ENCODE measurements at regions not wholly inside any gene's neighbourhood (a gene's known extent, or its start where the extent isn't known, plus 50 kb on each side); places are given as distances from the start of the nearest gene placed in this dataset.
A peak's percentile ranks its signal among the peaks of the same experiment; 100 is the strongest.

DNA sequence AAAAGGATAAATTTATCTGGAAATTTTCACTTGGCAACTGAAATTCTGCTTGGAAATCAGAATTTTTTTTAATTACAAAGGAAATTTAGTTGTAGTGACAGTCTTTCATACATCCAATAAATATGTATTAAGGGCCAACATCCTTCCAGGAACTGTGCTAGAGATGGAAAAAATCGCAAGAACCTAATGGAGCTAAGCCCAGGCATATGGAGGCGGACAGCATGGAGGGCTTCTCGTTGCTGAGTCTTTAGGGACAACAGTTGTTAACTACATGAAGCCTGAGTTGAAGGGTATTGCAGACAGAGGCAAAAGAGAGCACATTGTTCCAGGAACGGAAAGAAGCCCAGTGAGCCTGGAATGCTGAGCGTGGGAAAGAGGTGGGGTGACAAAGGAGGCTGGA is 208.9 kb downstream of the IBTK start:
- no peaks in the 10 kb centered on the region for H3K36me3 ChIP-seq
- no peaks in the 10 kb centered on the region for H3K9me3 ChIP-seq
- 68% methylated on average over 5 of the region's 5 CpGs for WGBS, 2 donors (ENCODE audit: low coverage in 1 of 2)
- no peak overlapping the region for H3K27ac ChIP-seq
- H3K4me1 ChIP-seq, result peaks cover 0 to 5% (median 0%) of the 10 kb centered on the region in 3 donors
- TF ChIP-seq EP300 (IDR thresholded peaks at IDR 0.05) (no peak), POLR2A (IDR thresholded peaks at IDR 0.05) (no peak), POLR2AphosphoS5 (IDR thresholded peaks at IDR 0.05) (no peak)
- TF ChIP-seq, protein P1, sequence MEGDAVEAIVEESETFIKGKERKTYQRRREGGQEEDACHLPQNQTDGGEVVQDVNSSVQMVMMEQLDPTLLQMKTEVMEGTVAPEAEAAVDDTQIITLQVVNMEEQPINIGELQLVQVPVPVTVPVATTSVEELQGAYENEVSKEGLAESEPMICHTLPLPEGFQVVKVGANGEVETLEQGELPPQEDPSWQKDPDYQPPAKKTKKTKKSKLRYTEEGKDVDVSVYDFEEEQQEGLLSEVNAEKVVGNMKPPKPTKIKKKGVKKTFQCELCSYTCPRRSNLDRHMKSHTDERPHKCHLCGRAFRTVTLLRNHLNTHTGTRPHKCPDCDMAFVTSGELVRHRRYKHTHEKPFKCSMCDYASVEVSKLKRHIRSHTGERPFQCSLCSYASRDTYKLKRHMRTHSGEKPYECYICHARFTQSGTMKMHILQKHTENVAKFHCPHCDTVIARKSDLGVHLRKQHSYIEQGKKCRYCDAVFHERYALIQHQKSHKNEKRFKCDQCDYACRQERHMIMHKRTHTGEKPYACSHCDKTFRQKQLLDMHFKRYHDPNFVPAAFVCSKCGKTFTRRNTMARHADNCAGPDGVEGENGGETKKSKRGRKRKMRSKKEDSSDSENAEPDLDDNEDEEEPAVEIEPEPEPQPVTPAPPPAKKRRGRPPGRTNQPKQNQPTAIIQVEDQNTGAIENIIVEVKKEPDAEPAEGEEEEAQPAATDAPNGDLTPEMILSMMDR (IDR thresholded peaks at IDR 0.05), result no peak
- no peak overlapping the region for H3K4me3 ChIP-seq
- H3K27me3 ChIP-seq, result no peaks in the 10 kb centered on the region
- no peak for ATAC-seq

DNA sequence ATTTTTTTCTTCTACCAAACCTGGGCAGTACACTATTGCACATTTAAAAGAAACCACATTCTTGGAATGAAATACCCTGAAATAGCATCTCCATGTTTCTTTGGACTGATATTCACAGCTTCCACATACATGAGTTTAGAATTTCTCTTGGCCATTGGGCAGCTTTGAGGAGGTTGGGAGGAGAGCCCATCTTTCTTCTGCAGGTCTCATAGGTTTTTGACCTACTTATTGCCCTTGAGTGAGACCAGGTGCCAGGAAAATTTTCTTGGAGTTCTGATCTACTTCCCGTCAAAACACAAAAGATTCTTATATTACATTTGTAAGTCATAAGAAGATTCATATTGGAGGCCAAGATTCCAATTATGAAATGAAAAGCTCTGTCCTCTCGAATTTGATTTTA is 212.0 kb downstream of the IBTK start:
- no peaks in the 10 kb centered on the region for H3K27me3 ChIP-seq
- H3K9me3 ChIP-seq, result no peaks in the 10 kb centered on the region
- no peak overlapping the region for H3K27ac ChIP-seq
- WGBS, 2 donors (ENCODE audit: low coverage in 1 of 2), result 88 to 93% methylated on average over 1 to 2 of the region's 2 CpGs
- peaks cover 0 to 4% (median 0%) of the 10 kb centered on the region in 3 donors for H3K4me1 ChIP-seq
- no peaks in the 10 kb centered on the region for H3K36me3 ChIP-seq
- TF ChIP-seq EP300 (IDR thresholded peaks at IDR 0.05) (no peak), POLR2AphosphoS5 (IDR thresholded peaks at IDR 0.05) (no peak), POLR2A (IDR thresholded peaks at IDR 0.05) (no peak)
- TF ChIP-seq, protein P1 (IDR thresholded peaks at IDR 0.05), result no peak
- no peak for ATAC-seq
- H3K4me3 ChIP-seq, result no peak overlapping the region

DNA sequence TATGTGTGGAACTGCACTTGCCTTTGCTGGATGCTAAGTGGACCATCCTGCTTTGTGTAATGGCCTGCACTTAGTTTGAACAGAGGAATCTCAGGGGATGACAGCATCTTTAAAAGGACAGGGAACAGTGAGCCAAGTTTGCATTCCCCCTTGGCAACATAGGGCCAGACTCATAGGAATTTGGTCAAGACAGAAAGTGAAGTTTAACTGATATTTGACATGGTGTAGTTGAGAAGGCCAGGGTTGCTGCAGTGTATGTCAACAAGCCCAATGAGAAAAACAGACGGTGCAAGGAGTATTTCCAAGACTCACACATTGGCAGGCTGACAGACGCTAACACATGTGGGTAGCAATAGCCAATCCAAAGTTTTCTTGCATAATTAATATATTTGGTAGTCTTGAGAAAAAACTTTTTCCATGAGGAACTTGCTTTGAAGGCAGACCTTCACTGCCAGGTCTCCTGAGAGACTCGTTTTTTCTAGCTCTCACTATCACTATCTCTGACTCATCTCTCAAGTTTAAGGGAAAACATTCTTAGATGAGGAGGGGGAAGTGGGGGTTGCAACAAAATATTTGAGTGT is 213.8 kb downstream of the IBTK start:
- H3K4me3 ChIP-seq, result no peak overlapping the region
- WGBS, 2 donors (ENCODE audit: low coverage in 1 of 2), result 30 to 56% methylated on average over 3 of the region's 3 CpGs
- H3K27me3 ChIP-seq, result no peaks in the 10 kb centered on the region
- H3K27ac ChIP-seq, result no peak overlapping the region
- peak; percentile 74 for ATAC-seq
- no peaks in the 10 kb centered on the region for H3K36me3 ChIP-seq
- TF ChIP-seq, protein P1 (IDR thresholded peaks at IDR 0.05), result no peak
- no peak for TF ChIP-seq POLR2AphosphoS5 (IDR thresholded peaks at IDR 0.05)
- no peaks in the 10 kb centered on the region for H3K4me1 ChIP-seq
- no peaks in the 10 kb centered on the region for H3K9me3 ChIP-seq

DNA sequence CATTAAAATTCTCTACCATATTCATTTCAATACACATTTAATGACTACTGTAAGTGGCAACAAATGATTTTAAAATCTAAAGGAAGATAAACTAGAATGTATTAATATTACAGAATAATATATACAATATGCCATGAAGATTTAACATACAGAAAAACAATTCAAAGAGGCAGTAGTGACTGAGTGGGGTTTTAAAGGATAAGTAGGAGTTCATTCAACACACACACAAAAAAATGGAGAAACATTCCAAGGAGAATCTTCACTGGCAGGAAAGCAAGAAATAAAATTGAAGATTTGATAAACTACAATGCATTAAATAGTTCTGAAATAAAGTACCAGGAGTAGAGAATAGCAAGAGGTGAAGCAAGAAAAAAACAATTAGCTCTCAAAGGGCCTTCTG is 215.1 kb downstream of the IBTK start:
- no peak for ATAC-seq
- Histone ChIP-seq H3K27ac (no peak overlapping the region), H3K9me3 (no peaks in the 10 kb centered on the region), H3K4me3 (no peak overlapping the region), H3K36me3 (no peaks in the 10 kb centered on the region), H3K27me3 (no peaks in the 10 kb centered on the region), H3K4me1 (no peaks in the 10 kb centered on the region)
- no peak for TF ChIP-seq POLR2AphosphoS5 (IDR thresholded peaks at IDR 0.05)
- TF ChIP-seq EP300 (IDR thresholded peaks at IDR 0.05), result no peak
- TF ChIP-seq, protein P1 (IDR thresholded peaks at IDR 0.05), result no peak
- no peak for TF ChIP-seq POLR2A (IDR thresholded peaks at IDR 0.05)

DNA sequence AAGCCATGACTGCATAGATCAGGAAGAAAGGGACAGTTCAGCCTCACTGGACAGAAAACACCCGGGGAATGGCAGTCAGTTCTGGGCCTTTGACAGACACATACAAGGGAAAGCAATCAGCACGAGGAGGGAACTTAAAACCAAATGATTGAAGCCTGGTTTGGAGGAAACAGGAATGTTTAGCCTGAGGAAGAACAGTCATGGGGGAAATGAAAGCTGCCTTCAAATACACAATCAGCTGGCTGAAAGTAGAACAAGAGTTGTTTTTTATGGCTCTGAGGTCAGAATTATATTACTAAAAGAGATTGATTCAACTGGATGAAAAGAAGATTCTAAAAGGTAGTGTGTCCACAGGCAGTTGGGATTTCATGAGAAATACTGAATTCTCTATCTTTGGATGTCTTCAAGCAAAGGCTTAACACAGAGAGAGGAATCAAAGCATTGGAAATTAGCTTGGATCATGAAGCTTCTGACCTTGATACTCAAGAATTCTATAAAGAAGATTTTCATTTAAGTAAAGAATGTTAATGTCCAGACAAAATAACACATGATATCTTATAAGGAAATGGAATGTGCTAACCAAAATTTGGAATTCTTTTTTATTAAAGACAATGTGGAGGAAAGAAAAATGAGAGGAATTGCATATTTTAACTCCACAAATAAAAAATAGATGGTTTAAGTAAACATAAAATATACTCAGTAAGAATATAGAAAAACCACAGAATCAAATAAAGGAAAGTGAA is 216.6 kb downstream of the IBTK start:
- Histone ChIP-seq H3K4me1 (no peaks in the 10 kb centered on the region), H3K9me3 (no peaks in the 10 kb centered on the region), H3K27me3 (no peaks in the 10 kb centered on the region), H3K4me3 (no peak overlapping the region), H3K36me3 (no peaks in the 10 kb centered on the region), H3K27ac (no peak overlapping the region)
- TF ChIP-seq POLR2A (IDR thresholded peaks at IDR 0.05), result no peak
- TF ChIP-seq EP300 (IDR thresholded peaks at IDR 0.05), result no peak
- no peak for TF ChIP-seq POLR2AphosphoS5 (IDR thresholded peaks at IDR 0.05)
- TF ChIP-seq, protein P1 (IDR thresholded peaks at IDR 0.05), result no peak
- WGBS, 2 donors (ENCODE audit: low coverage in 1 of 2), result 46 to 69% methylated on average over 2 of the region's 2 CpGs
- ATAC-seq, result no peak

All from gastroesophageal sphincter (tissue), 4 donors.